ENCODE measurements at regions not wholly inside any gene's neighbourhood (a gene's known extent, or its start where the extent isn't known, plus 50 kb on each side); places are given as distances from the start of the nearest gene placed in this dataset.

DNA sequence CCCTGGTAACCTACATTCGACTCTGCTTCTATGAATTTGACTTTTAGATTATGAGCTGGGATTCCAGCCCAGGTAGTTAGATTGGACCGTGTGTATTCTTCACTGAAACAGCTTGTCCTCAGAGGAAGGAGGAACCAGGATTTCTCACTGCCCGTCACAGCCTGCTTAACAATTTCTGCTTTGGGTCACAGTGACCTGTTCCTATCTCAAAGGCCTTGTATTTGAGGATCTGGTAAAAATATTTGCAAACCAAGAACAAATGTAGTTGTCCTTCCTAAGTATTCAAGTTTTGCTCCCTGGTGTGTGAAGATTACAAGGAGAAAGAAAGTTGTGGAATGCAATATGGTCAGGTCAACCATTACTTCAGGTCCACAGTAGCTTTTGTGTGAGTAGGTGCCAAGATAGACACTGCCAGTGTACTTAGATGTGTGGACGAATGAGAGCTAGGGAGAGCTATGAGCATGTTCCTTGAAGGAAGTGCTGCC, 55.1 kb downstream of the KIF4B start:
- no peak for DNase-seq

DNA sequence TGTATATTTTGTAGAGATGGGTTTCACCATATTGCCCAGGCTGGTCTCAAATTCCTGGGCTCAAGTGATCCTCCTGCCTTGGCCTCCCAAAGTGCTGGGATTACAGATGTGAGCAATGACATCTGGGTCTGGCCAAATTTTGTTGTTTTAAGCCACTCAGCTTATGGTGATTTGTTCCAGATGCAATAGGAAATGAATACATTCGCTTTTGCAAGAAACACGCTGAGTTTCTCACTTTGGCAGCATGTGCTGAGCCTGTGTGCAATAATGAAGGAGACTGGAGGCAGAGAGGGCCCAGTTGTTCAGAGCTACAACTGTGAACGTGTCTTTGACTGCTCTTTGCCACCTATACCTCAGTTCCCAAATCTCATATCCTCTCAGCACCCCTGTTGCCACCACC, 56.4 kb downstream of the KIF4B start:
- DNase-seq, result no peak

DNA sequence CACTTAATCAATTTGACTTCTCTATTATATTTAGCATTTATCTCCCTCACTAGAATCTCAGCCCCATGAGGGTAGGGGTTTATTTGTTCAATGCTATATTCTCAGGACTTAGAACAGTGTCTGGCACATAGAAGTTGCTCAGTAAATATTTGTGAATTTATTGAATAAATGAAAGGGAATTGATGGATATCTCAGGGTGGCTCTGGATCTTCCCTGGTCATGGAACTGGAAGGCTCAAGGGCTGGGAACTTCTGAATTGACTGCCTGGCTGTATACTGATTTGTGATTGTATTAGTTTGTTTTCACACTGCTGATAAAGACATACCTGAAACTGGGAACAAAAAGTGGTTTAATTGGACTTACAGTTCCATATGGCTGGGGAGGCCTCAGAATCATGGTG, 57.2 kb downstream of the KIF4B start:
- no peak for DNase-seq

DNA sequence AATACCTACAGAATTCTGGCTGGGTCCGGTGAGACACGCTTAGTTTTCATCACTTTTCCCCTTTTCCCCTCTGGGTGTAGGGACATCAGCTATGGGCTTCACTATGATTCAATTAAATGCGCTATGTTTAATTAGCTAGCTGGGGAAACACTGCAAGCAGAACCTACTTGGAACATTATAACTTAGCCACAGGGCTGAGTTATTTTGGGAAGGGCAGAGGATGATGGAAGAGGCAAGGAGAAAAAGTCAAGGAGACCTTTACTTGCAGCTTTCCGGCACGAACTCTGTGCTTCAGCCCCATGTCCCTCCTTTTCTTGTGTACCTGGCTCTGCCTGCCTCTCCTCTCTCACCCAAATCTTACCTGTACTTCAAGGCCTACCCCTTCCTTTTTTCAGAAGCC, 62.8 kb downstream of the KIF4B start:
- no peak for DNase-seq

DNA sequence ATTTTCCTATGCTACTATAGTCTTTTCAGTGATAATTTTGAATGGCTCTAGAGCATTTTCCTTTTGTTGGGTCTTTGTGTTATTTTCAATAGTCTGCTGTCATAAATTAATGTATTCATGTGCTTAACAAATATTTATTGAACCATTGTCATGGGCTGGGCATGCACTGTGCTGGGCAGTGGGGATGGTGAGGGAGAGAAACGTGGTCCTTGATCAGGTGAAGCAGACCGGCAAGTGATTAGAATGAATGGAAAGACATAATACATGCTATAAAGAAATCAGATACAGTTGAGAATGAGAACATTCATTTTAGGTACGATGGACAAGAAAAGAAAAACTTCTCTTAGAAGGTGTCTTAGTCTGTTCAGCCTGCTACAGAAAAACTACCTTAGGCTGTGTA, 66.1 kb downstream of the KIF4B start:
- DNase-seq, result no peak

DNA sequence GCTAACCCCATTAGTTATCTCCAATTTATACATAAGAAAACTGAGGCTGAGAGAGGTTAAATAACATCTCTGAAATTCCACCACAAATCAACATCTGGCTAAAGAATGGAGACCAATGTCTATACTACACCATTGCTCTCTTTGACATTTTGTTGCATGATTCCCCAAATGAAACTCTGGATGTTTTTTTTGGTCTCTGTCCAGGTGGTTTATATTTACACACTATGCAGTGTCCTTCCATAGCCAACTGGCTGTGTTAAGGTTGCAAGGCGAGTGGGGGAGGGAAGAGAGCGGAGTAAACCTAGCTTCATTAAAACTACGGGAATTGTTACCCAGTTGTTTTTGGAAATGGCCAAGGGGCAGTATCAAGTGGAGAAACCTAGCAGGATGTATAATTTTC, 67.2 kb downstream of the KIF4B start:
- no peak for DNase-seq

DNA sequence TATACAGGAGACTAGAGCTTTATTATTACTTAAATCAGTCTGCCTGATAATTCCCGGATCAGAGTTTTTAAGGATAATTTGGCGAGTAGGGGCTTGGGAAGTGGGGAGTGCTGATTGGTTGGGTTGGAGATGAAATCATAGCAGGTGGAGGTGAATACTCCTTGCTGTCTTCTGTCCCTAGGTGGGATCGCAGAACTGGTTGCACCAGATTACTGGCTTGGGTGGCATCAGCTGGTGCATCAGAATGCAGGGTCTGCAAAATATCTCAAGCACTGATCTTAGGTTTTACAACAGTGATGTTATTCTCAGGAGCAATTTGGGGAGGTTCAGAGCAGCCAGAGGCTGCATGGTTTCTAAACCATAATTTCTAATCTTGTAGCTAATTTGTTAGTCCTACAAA, 68.1 kb downstream of the KIF4B start:
- DNase-seq, result no peak

DNA sequence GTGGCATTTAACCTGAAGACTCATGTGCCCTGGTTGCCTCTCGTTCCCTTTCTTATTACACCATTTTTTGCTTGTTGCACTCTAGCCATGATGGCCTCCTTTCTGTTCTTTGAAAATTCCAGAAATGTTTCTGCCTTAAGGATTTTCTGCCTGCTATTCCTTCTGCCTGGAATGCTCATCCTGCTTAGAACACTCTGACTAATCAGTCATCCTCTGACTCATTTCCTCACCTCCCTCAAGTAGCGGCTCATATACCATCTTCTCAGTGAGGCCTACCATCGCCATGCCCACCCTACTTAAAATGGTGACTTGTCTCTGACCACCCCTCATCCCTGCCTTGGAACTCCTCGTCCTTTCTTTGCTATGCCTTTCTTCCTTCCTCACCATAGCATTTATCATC, 68.8 kb downstream of the KIF4B start:
- DNase-seq, result peak; percentile 71 to 94

DNA sequence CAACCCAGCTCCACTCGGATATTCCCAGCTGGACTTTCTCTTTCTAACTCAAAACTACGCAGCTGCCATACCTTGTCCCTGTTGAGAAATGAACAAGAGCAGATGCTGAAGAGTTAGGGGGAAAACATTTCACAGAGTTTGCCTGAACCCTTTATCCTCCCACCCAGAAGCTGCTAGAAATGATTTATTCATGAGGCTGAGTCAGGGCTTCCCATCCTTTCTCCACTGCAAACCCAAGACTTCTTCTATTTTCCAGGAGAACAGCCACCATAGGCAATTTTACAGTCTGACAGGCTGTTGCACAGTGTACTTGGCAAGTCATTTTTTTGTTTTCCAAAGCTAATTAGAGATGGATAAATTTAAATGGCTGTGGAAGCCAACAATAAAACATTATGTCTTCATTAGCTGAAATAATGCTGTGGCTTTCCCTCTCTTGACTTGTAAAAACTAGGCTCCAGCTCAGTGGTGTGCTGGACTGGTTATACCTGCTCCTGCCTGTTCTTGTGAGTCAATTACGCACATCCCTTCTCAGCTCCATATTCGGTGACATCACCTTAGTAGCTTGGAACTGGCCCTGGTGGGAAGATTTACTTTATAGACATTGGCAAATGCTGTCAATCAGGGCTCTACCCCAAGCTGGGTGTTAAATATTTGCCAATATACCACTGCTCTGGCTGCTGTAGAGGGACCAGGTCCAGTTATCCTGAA, 71.9 kb downstream of the KIF4B start:
- no peak for DNase-seq

DNA sequence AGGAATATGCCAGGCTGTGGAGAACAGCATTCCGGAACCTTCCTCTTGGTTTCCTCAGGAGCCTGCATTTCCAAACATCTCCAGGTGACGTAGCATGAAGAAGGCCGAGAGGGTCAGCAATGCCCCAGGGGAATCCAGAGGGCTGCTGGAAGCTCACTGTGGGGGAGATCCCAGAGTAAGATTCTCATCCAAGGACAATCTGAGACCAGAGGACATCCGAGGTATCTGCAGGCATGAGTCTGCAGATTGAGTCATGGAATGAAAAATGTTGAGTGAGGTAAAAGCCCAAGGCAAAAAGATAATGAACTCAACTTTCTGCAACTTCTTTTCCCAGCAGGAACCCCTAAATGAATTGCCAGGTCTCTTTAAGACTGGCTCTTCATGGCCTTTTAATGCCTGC, 73.5 kb downstream of the KIF4B start:
- no peak for DNase-seq

DNA sequence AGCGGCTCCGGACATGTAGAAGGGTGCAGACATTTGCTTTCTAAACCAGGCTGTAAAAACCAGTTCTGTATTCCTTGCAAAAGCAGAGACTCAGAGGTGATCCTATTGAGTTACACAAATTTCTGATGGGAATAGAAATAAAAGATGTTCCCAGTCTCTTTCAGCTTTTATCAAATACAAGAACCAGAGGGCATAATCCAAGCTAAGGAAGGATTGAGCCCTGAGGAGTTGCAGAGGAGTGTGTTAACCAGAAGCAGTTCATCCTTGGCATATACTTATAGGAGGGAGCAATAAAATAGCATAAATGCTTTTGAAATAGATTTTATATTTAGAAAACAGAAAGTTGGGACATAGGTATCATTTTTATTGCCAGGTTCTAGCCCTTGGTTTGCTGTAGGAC, 75.3 kb downstream of the KIF4B start:
- DNase-seq, result no peak

DNA sequence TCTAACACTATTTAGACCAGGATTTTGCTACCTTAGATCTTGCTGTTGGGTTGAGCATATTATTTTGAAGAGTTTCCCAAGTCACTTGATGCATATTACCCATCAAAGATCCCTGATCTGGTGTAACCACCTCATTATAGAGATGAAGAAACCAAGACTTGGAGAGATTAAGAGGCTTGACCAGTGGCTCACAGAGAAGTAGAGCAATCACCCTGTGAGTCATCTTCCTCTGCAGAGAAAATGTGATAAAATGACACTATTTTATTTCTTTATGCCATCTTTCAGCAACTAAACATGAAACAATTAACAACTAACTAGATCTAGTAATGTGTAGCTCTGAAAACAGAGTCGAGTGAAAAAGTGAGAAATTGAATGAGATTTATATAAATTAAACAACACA, 76.1 kb downstream of the KIF4B start:
- no peak for DNase-seq

DNA sequence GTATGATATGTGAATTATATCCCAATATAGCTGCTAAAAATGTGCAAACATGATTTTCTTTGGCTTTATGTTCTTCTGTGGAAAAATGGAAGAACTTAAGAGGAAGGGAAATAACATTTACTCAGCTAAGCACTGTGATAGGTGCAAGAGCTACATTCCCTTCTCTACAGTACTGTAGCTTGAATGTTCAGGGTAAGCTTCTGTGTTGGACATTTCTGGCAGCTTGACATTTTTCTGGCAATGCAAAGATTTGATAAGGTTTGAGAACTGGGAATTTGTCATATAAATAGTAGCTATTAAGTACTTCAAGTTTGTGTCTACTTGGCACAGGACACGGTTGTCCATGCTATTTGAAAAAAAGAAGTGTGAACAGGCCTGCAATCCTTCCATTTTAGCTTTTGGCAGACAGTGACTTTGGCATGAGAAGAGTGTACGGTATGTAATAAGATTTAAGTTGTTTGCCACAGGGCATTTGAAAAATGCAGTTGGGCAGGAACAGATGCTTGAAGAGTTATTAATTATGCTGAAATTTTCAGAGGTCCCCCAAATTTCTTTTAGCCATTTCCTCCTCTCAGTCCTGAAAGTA, 77.6 kb downstream of the KIF4B start:
- no peak for DNase-seq

DNA sequence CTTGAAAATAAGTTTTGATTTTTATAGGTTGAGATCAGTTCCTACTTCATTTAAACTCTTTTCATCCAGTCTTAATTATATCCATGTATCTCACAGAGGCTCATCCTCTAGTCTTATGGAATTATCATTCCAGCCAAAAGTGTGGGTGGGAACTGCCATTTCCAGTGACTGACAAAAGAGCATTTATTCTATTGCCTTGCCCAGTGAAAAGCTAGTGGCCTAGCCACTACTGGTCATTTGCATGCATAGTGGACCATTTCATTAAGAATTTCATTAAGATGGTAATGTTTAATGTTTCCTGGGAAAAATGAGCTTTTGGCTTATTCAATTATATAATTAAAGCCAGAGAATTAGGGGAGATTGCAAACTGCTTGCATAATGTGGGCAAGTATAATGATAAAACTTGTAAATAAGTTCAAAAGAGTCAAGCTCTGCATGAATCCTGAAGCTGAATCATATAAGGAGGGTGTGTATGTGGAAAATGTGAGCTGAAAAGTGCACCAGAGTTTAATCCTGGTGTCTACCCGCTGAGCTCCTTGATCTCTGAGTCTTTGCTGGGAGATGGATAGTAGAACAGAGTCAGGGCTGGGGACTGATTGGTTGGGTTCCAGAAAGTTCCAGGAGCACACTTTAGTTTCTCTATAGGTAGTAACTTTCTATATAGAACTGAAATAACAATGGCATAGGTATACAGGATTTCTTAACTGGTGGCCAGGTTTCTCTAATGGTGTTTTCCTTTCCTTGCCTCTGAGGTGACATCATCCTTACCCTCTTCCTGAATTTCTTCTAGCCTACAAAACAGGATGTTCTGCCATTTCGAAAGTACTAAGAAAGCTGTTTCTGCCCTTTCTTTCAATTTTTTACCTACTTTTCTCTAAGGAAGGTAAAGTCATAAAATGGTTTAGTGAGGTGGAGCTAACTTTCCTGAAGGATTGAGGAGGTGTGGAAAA, 78.5 kb downstream of the KIF4B start:
- DNase-seq, result no peak

DNA sequence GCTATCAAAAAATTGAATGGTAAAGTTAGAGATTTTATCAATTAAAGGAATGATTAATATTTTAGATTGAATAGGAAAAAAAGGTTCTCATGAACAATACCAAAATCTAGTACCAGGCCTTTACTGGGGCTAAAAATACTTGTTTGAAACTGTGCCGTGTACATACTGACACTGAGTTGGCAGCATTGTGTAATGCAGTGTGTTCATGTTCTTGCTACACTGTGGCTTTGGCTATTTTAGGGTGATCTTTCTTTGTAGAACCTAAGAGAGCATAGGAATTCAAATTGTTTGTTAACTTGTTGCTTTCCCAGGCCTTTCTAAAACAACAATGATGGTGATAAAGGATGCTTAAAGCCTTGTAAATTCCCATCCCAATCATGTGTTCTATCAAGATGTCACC, 80.9 kb downstream of the KIF4B start:
- no peak for DNase-seq

DNA sequence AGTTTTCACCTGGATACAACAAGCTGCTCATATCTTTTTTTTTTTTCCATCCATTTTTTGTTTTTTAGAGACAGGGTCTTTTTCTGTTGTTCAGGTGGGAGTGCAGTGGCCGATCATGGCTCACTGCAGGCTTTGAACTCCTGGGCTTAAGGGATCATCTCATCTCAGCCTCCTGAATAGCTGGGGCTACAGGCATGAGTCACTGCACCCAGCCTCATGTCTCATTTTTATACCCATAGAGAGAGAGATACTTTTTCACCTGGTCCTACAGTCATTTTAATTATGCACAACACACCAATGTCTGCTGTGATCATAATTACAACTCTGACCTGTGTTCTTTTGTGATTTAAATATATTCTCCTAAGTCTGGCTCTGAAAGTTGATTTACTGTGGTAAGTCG, 84.4 kb downstream of the KIF4B start:
- DNase-seq, result no peak

DNA sequence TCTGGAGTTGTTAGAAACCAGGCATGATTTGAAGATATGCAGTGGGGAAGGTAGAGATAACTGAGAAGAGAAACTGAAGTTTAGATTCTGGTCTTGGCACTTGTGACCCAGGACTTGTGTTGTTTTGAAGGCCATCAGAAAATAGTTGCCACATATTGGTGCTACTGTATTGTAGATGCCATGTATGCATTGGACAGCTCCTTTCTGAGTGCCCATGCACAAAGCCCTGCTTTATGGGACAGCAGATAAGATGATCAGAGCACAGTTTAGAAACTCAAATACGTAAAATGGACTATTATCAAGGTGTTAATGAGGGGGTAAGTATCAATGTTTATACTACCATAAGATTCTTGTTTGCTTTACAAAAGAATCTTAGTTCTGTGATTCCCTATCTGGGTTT, 84.9 kb downstream of the KIF4B start:
- no peak for DNase-seq

DNA sequence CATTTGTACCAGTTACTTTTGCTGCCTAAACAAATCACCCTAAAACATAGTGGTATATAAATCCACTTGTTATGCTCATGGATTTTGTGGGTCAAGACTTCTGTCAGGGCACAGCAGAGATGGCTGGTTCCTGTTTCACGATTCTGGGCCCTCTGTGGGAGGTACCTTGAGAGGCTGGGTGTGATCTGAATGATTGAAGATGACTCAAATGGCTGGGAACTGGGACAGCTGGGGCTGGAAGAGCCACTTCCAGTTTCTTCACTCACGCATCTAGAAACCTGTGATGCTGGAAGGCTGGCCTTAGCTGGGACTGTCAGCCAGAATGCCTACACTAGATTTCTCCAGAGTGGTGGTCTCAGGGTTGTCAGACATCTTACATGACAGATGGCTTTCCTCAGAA, 88.1 kb downstream of the KIF4B start:
- DNase-seq, result no peak

DNA sequence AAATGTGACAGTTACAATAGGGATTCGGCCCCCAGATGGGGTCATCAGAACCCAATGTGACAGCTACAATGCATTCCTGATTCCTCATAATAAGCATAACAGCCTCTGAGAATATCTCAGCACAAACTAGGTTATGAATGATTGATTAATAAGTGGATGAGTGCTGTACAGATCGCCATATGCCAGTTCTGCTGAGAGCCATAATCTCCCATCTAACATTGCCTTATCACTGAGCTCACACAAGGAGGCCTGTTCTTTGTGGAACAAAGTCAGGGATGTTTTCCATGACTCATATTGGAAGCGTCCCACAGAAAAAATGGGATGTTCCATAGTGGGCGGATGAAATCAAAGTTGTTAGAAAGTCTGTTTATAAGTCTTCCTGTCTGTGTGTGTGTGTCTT, 89.6 kb downstream of the KIF4B start:
- no peak for DNase-seq

DNA sequence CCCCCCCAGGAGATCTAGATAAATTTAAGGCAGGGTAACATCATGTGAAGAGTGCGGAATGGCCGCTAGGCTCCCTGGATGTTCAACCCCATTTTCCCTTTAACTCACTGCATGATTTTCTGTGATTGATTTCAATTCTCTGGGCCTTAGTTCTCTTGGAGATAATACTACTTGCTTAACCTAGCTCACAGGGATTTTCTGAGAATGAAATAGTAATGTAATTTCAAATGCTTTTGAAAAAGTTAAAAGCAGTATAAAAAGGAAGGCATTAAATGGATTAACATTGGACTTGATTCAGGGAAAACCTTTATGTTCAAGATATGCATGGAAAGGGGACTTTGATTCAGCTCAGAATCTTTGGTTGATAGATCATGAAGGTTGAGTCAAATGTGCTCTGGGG, 90.9 kb downstream of the KIF4B start:
- no peak for DNase-seq

DNA sequence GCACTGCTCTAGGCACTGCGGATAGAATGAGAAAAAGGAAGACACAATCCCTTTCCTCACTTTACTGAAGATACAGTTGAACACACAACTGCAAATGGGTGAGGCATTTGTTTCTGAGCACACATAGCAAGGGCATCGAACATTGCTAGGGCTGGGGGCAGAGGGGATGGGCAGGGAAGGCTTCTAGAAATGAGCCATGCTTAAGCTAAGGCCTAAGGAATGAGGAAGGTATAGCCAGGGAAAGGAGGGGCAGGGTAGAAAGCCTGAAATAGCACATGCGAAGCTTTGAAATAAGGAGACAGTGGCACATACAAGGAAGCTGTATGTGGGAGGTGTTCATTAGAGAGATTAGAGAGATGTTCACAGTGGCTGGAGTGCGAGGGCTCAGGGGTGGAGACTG, 92.7 kb downstream of the KIF4B start:
- no peak for DNase-seq

DNA sequence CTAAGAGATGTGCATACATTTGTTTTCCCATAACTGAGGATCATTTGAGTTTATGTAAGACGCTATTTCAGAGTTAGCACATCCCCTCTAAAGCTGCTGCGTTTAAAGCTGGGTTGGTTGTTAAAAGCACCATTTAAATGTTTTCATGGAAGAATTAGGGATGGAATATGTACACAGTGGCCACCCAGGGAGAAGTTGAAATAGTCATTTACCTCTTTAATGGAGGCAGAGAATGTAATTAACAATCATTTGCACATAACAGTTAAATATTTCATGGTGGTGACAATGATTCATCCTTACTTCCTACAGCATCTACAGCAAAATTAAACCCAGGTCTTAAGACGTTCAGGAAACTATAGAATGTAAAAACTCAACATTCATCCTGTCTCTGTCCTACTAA, 100.3 kb downstream of the KIF4B start:
- DNase-seq, result no peak

DNA sequence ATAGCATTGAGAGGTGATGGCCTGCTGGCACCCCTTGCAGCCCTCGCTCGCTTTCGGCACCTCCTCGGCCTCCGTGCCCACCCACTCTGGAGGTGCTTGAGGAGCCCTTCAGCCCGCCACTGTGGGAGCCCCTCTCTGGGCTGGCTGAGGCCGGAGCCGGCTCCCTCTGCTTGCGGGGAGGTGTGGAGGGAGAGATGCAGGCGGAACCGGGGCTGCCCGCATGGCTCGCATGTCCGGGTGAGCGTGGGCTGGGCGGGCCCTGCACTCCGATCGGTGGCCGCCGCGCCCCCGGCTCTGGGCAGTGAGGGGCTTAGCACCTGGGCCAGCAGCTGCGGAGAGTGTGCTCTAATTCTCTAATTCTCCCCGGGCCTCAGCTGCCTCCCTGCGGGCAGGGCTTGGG, 101.1 kb downstream of the KIF4B start:
- no peak for DNase-seq
